Adrenal gland (tissue), 5 donors: ENCODE measurements at regions not wholly inside any gene's neighbourhood (a gene's known extent, or its start where the extent isn't known, plus 50 kb on each side); places are given as distances from the start of the nearest gene placed in this dataset.

ENCODE experiments used
- CTCF ChIP-seq, 6 experiments: fragments of 450-650 bp in 4 of 6; fragments of 200-600 bp in 2 of 6; sonication (generic) in 1 of 6; IDR thresholded peaks; 1 replicate in 5 of 6; 2 replicates in 1 of 6; pipeline versions ENCODE4 v1.5.1 to v1.8.0; 2016 to 2021; ENCODE audit warnings: antibody characterized with exemption in 6 of 6, mild to moderate bottlenecking in 2 of 6, moderate library complexity in 1 of 6
- POLR2A ChIP-seq, 2 donors: fragments of 450-650 bp; IDR thresholded peaks; one replicate each; pipeline ENCODE4 v1.6.1; 2017; ENCODE audit warnings: antibody characterized with exemption in 2 of 2, mild to moderate bottlenecking in 2 of 2, moderate library complexity in 1 of 2
- donor health status: DM: no; HTN: no; CAD: no.

- TF ChIP-seq POLR2A (IDR thresholded peaks at IDR 0.05) (no peak), CTCF (IDR thresholded peaks at IDR 0.05) (no peak)
Observed at GRCh38 chrX:39771089-39771488, 326.7 kb downstream of the BCOR start.
